LoVo (cell line): ENCODE measurements at regions not wholly inside any gene's neighbourhood (a gene's known extent, or its start where the extent isn't known, plus 50 kb on each side); places are given as distances from the start of the nearest gene placed in this dataset.
A peak's percentile ranks its signal among the peaks of the same experiment; 100 is the strongest.

Experiments used
- DNase-seq: peaks from one replicate; pipeline ENCODE4 v3.0.0-alpha.2; 2016; ENCODE audit warnings: low spot score

- DNase-seq = no peak
Measured at GRCh38 chr18:24937639-24938275, 414.2 kb downstream of the ZNF521 start.

GRCh38 chr18:24940416-24940815, 411.6 kb downstream of the ZNF521 start:
- no peak for DNase-seq

GRCh38 chr18:24941174-24941951, 410.6 kb downstream of the ZNF521 start:
- DNase-seq = no peak

GRCh38 chr18:24942144-24942543, 409.8 kb downstream of the ZNF521 start:
- DNase-seq = no peak

GRCh38 chr18:24947521-24948305, 404.3 kb downstream of the ZNF521 start:
- no peak for DNase-seq

GRCh38 chr18:24949908-24950307, 402.1 kb downstream of the ZNF521 start:
- DNase-seq = no peak

GRCh38 chr18:24954341-24954740, 397.6 kb downstream of the ZNF521 start:
- no peak for DNase-seq

GRCh38 chr18:24958001-24958400, 394.0 kb downstream of the ZNF521 start:
- DNase-seq = no peak

- no peak for DNase-seq
Measured at GRCh38 chr18:24959051-24959476, 392.9 kb downstream of the ZNF521 start.

GRCh38 chr18:24964216-24964615, 387.8 kb downstream of the ZNF521 start:
- DNase-seq = peak; percentile 3

GRCh38 chr18:24968238-24968775, 383.7 kb downstream of the ZNF521 start:
- DNase-seq = no peak

GRCh38 chr18:24972577-24972976, 379.4 kb downstream of the ZNF521 start:
- DNase-seq = no peak

GRCh38 chr18:24974431-24974830, 377.5 kb downstream of the ZNF521 start:
- no peak for DNase-seq

GRCh38 chr18:24975496-24976372, 376.2 kb downstream of the ZNF521 start:
- DNase-seq = no peak

GRCh38 chr18:24976502-24976901, 375.5 kb downstream of the ZNF521 start:
- DNase-seq = no peak

- no peak for DNase-seq
Measured at GRCh38 chr18:24979235-24979634, 372.7 kb downstream of the ZNF521 start.

GRCh38 chr18:24982831-24983230, 369.1 kb downstream of the ZNF521 start:
- DNase-seq = no peak

GRCh38 chr18:24983566-24984139, 368.3 kb downstream of the ZNF521 start:
- no peak for DNase-seq

GRCh38 chr18:24985586-24985985, 366.4 kb downstream of the ZNF521 start:
- no peak for DNase-seq

GRCh38 chr18:24986666-24987302, 365.2 kb downstream of the ZNF521 start:
- DNase-seq = no peak
